Stimulated activated CD4-positive, alpha-beta T cell treated with anti-CD3 and anti-CD28 coated beads, TNF-alpha, amount 100 ng/mL, for 1 hour (primary cell): ENCODE measurements at regions not wholly inside any gene's neighbourhood (a gene's known extent, or its start where the extent isn't known, plus 50 kb on each side); places are given as distances from the start of the nearest gene placed in this dataset.

Experiments used
- DNase-seq, 3 donors: peaks; one replicate each; pipeline ENCODE4 v3.0.0-alpha.2; 2020; ENCODE audit warnings: low read depth in 3 of 3, low spot score in 1 of 3

DNA sequence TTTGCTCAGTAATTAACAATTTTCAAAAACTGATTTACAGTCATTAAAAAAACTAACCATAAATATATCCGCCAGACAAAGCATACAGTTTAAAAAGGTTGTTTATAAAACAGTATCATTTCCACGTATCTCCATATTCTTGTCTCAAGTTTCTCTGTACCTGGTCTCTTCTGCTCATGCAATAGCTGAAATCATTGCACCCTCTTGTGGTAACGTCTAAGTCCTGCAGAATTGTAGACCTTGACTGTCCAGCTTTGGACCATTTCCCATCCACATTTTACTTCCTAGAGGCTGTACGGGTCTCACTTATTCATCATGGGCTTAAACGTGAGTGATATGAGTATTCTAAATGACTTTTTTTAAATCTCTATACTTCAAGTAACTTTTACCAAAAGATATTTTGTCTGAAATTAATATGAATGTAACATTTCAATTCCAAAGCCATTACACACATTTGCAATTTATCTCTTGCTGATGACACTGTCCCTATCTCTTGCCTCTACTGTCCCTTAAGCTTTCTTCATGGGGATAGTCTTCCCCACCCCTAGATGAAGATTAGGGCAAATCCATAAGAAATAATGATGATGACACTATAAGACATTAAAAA, 118.5 kb downstream of the BTC start:
- DNase-seq, result no peak

DNA sequence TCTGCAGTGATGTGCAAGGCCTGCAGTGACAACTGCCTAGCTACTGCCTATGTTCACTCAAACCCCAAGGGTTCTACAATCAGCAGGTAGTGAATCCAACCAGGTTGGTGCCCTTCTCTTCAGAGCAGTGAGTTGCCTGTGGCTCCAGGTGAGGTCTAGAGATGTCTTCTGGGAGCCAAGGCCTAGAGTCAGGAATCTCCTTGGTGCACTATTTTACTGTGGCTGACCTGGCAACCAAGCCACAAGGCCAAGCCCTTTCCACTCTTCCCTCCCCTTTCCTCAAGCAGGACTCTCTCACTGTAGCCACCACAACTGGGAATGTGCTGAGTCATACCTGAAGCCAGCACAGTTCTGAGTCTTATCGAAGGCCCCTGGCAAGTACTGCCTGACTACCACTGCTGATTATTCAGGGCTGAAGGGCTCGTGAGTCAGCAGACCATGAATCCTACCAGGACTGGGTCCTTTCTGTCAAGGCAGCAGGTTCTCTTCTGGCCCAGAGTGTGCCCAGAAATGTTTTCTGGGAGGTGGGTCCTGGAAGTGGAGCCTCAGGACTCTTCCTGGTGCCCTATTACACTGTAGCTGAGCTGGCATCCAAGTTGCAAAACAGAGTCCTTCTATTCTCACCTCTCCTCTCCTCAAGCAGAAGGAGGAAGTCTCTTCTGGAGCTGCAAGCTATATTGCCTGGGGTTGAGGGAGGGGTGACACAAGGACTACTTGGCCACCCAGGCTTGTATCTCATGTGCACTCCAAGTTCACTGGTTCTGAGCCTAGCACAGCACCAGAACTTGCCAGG, 111.6 kb downstream of the BTC start:
- DNase-seq, result no peak

DNA sequence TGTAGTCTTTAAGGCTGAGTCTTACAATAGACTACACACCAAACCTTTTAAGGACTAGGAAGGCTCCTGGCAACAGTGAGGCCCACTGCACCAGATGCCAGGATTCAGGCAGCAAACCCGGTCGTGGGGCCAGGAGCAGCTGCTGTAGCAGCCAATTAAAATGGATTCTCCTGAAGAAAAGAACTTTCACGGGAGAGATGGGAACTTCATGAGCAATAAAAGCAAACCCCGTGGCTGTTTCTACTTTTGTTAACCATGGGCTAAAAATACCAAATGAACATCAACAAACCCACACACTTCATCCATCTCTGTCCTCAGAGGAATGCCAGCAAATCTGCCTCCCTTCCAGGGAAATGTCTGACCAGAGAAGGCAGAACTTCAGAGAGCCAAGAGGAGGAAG, 101.4 kb downstream of the BTC start:
- DNase-seq, result no peak
